ENCODE measurements at regions not wholly inside any gene's neighbourhood (a gene's known extent, or its start where the extent isn't known, plus 50 kb on each side); places are given as distances from the start of the nearest gene placed in this dataset.

- Histone ChIP-seq H3K4ac (ENCODE audit: low read depth, low read length) (no peak overlapping the region), H3K4me2 (ENCODE audit: low read depth, low read length) (no peak overlapping the region), H4K5ac (ENCODE audit: low read depth, low read length) (no peak overlapping the region), H3K36me3 (ENCODE audit: control insufficient read depth, insufficient read depth, low read length) (no peaks in the 10 kb centered on the region), H2BK5ac (ENCODE audit: low read depth, low read length, poor library complexity, severe bottlenecking) (no peak overlapping the region), H3K4me3 (ENCODE audit: insufficient read depth, low read depth, low read length) (no peak overlapping the region), H4K91ac (ENCODE audit: insufficient read depth, low read depth, low read length) (no peak overlapping the region), H2BK120ac (ENCODE audit: low read depth, low read length) (no peak overlapping the region), H3K4me1 (ENCODE audit: control insufficient read depth, insufficient read depth, low read length) (no peaks in the 10 kb centered on the region), H3K23ac (ENCODE audit: low read depth, low read length) (no peak overlapping the region), H2BK20ac (ENCODE audit: low read depth, low read length) (no peak overlapping the region), H3K9me3 (ENCODE audit: control insufficient read depth, insufficient read depth, low read length) (no peaks in the 10 kb centered on the region), H3K9me1 (ENCODE audit: insufficient read depth, low read length) (no peaks in the 10 kb centered on the region), H4K8ac (ENCODE audit: low read depth in 2 of 2, low read length in 2 of 2) (no peak overlapping the region), H3K27me3 (ENCODE audit: control insufficient read depth, insufficient read depth, low read length) (0 out of 2 replicates have a peak, but pooled peaks cover 2% of the 10 kb centered on the region), H2AK9ac (replicated peaks; ENCODE audit: low read depth, low read length, poor library complexity) (no peak overlapping the region), H3K18ac (ENCODE audit: low read depth, low read length) (no peak overlapping the region), H3K14ac (replicated peaks; ENCODE audit: low read depth, low read length) (no peak overlapping the region), H2AK5ac (ENCODE audit: low read depth, low read length) (no peak overlapping the region), H3K56ac (ENCODE audit: extremely low read depth, insufficient read depth, low read length) (no peak overlapping the region), H3K79me1 (ENCODE audit: low read depth in 1 of 2, low read length in 2 of 2) (no peaks in the 10 kb centered on the region), H2AFZ (replicated peaks; ENCODE audit: low read length, poor library complexity) (no peak overlapping the region), H2BK15ac (ENCODE audit: low read depth, low read length) (no peak overlapping the region), H3K9ac (ENCODE audit: low read depth, low read length) (no peak overlapping the region), H3K27ac (ENCODE audit: insufficient read depth, low read length) (no peak overlapping the region), H4K20me1 (ENCODE audit: insufficient read depth, low read length) (no peaks in the 10 kb centered on the region)
- in situ Hi-C loops (cut with MboI; ENCODE audit: low sequenced_read_pairs) (no loop called here), intact Hi-C loops (cut with micrococcal nuclease) (no loop called here), dilution Hi-C loops (cut with HindIII; ENCODE audit: low sequenced_read_pairs, unreplicated experiment) (no loop called here)
- ChIA-PET CTCF (no interaction called here), POLR2A (ENCODE audit: unreplicated experiment) (no interaction called here)
- no TSS peak for BruUV-seq (replicated peaks)
- TF ChIP-seq CTCF (conservative IDR thresholded peaks at IDR 0.05; ENCODE audit: low read depth, low read length), result no peak
- ATAC-seq (ENCODE audit: low read depth) (no peak), DNase-seq (no peak)
- no CpG with 5 or more reads among the region's 1 CpG for WGBS, 2 experiments (ENCODE audit: extremely low coverage in 2 of 2, insufficient read length in 1 of 2)
Measured at GRCh38 chr9:107070586-107070985, 207.6 kb downstream of the ZNF462 start.
